ENCODE measurements at regions not wholly inside any gene's neighbourhood (a gene's known extent, or its start where the extent isn't known, plus 50 kb on each side); places are given as distances from the start of the nearest gene placed in this dataset.

GRCh38 chr5:82635561-82636288 is 357.6 kb upstream of the RPS23 start (continued):
- TF ChIP-seq ZBTB39 (CRISPR knock-in tag; IDR thresholded peaks at IDR 0.05) (no peak), ARNT (IDR thresholded peaks at IDR 0.05) (no peak), ZNF549 (CRISPR knock-in tag; IDR thresholded peaks at IDR 0.05) (no peak), HMGXB4 (CRISPR knock-in tag; IDR thresholded peaks at IDR 0.05; ENCODE audit: borderline replicate concordance in 1 of 2, low read depth in 1 of 2) (peak in 1 of 2 experiments; percentile 52; a peak in 1 of 4 replicates), PITX1 (CRISPR knock-in tag; IDR thresholded peaks at IDR 0.05) (peak; percentile 79), PLRG1 (conservative IDR thresholded peaks at IDR 0.05) (no peak), SIX4 (CRISPR knock-in tag; IDR thresholded peaks at IDR 0.05) (peak; percentile 73), ZNF883 (CRISPR knock-in tag; IDR thresholded peaks at IDR 0.05; ENCODE audit: not compliant biosample characterization) (no peak), ZBED4 (CRISPR knock-in tag; IDR thresholded peaks at IDR 0.05; ENCODE audit: borderline replicate concordance) (no peak), ZNF570 (CRISPR knock-in tag; IDR thresholded peaks at IDR 0.05; ENCODE audit: borderline replicate concordance) (no peak), ZNF639 (CRISPR knock-in tag; conservative IDR thresholded peaks at IDR 0.05) (0 out of 2 replicates have a peak, but pooled peaks have one; percentile 43), ZSCAN20 (CRISPR knock-in tag; IDR thresholded peaks at IDR 0.05; ENCODE audit: borderline replicate concordance) (no peak), ZNF160 (CRISPR knock-in tag; IDR thresholded peaks at IDR 0.05) (no peak; the same call in 1 of the 2 replicates), RXRB (CRISPR knock-in tag; IDR thresholded peaks at IDR 0.05; ENCODE audit: borderline replicate concordance) (peak; percentile 96), SOX5 (CRISPR knock-in tag; IDR thresholded peaks at IDR 0.05; ENCODE audit: borderline replicate concordance) (peak; percentile 96), ELK4 (CRISPR knock-in tag; IDR thresholded peaks at IDR 0.05; ENCODE audit: borderline replicate concordance) (no peak), KLF12 (CRISPR knock-in tag; IDR thresholded peaks at IDR 0.05; ENCODE audit: borderline replicate concordance) (no peak)

All from HepG2 (cell line).